G401 (cell line): ENCODE measurements at regions not wholly inside any gene's neighbourhood (a gene's known extent, or its start where the extent isn't known, plus 50 kb on each side); places are given as distances from the start of the nearest gene placed in this dataset.

Source experiments
- DNase-seq: peaks from one replicate; pipeline ENCODE4 v3.0.0-alpha.2; 2015; ENCODE audit warnings: low spot score
- in situ Hi-C: cut with HindIII; loops from 2 replicates; pipeline ENCODE4 v1.10.0; 2016; ENCODE audit warnings: low sequenced_read_pairs, mixed read lengths

DNA sequence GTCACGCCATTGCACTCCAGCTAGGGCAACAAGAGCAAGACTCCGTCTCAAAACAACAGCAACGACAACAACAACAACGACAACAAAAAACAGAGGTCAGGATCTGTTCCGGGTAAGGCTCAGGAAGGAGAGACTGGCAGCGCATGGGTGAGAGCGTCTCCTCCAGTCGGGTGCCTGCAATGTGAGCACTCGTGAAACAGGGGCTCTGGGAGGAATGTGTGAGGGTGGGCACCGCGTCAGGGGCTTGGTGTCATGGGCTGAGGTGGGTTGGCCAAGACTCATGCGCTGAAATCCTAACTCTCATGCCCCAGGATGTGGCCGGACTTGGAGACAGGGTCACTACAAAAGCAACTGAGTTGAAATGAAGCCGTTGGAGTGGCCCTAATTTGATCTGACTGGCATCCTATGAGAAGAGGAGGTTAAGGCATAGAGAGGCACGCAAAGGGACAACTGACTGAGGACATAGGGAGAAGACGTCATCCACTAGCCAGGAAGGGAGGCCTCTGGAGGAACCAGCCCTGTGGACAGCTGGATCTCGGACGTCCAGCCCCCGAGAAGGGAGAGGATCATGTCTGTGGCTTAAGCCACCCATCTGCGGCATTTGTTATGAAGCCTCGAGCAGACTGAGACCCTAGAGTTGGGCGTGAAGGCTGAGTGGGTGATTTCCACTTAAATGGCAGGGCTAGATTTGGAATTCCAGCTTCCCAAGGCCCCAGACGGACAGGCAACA, 241.5 kb upstream of the PITRM1 start:
- in situ Hi-C loops: no loop called here
- no peak for DNase-seq

DNA sequence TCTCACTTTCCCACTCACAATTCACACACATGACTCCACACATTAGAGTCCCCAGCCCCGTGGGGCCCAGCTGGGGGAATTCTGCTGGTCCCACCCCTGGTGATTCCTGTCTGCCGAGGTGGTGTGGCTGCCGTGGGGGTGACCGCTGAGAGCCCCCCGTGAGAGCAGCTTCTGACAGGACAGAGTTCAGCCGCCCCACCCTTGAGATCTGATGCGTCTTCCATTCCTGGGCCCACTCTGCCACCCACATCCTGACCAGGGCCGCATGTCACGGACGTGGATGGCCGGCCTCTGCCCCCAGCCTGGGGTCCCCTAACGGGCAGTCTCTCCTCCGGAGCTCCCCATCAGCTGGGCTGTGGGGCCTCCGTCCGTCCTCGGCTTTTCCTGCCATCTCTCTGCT, 240.1 kb upstream of the PITRM1 start:
- no peak for DNase-seq
- in situ Hi-C loops: no loop called here

DNA sequence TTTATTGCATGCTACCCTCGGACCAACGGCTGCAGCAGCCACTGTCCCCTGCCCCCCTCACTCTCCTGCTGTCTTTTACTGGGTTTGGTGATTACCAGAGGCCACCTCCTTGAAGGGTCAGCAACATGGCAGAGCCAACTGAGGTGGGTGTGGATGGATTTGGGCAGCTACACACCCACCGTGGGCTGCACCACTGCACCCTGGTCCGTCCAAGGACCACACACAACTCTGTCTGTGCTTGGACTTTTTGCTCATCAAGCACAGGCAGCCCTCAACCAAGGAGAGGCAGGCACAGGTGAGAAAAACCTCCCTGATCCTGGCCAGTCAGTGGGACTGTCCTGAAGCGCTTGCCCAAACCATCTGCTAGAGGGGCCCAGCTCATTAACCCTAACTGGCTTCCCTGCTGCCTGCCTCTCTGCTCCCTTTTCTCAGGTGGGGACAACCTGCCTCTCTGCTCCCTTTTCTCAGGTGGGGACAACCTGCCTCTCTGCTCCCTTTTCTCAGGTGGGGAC, 239.5 kb upstream of the PITRM1 start:
- in situ Hi-C loops: no loop called here
- no peak for DNase-seq

DNA sequence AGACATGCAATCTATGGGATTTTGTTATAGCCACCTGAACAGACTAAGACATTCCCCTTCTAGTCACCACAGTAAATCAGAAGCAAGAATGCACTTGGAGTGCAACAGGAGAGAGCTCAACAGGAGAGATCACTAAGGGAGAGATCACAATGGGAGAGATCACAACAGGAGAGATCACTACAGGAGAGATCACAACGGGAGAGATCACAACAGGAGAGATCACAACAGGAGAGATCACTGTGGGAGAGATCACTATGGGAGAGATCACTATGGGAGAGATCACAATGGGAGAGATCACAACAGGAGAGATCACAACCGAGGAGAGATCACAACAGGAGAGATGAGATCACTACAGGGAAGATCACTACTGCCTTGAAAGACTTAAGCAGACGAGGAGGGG, 238.5 kb upstream of the PITRM1 start:
- no peak for DNase-seq
- in situ Hi-C loops: no loop called here

DNA sequence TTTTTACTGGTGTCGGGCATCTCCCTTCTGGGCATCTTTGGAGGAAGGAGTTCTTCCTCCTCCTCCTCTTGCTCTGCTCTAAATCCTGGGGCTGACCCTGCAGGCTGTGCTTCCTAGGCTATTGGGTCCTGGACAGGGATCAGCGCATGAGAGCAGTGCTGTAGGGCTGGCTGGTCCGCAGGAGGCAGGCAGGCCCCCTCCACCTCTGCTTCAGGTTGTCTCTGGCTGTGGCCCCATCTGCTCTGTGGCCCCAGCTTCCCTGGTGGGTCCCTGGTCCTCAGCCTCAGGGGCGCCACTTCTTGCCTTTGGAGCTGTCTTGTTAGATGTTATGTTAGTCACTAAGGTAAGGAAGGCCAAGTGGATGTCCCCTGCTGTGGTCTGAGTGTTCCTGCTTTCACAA, 237.3 kb upstream of the PITRM1 start:
- in situ Hi-C loops: no loop called here
- no peak for DNase-seq

DNA sequence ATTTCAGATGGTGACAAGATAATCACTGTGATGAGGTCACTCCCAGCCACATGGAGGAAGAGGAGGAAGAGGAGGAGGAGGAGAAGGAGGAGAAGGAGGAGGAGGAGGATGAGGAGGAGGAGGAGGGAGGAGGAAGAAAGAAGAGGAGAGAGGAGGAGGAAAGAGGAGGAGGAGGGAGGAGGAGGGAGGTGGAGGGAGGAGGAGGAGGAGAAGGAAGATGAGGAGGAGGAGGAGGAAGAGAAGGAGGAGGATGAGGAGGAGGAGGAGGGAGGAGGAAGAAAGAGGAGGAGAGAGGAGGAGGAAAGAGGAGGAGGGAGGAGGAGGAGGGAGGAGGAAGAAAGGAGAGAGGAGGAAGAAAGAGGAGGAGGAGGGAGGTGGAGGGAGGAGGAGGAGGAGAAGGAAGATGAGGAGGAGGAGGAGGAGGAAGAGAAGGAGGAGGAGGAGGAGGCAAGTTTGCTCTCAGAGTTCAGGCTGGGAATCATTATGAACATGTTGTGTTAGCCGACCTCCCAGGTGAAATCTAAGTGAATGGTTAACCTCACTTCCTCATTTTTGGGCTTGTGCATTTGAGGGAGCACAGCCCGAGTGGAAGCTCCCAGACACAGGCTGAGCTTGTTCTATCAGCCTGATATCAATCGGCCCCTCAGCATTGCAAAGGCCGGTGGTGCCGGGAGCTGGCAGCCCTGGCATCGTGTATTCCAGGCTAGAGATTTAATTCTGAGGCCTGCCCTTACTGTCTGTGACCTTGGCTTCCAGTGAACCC, 236.2 kb upstream of the PITRM1 start:
- in situ Hi-C loops: no loop called here
- no peak for DNase-seq

DNA sequence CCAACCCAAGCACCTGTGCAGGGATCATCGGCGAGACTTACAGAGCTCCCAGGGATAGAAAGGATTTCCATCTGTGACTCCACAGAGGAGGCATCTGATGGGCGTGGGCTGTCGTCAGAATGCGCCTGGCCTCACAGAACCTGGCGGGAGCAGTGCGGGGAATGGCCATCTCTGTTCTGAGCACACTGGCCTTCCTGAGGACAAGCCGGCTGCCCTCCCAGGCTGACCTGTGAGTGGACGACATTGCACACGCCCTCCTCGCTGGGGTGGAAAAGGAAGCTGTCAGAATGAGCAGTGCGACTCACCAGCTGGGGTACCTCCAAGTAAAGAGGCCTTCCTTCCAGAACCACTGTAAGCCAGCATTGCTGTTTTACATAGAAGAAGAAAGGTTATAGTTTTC, 234.6 kb upstream of the PITRM1 start:
- in situ Hi-C loops: no loop called here
- DNase-seq: no peak

DNA sequence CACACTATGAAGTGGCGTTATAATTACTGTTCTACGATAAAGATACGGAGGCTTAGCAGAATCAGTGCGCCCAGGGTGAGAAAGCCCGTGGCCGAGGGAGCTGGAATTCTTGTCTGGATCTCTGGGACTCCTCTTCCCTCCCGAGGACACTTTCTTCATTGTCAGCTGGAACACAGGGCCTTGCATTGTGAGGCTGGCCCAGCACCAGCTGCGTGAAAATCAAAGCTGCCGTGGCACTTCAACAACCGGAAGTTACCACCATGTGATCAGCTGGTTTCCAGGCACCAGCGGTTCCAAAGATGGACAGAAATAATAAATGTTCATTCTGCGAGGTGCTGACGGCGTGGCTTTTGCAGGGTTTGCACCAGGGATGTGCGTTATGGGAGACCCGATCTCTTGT, 234.0 kb upstream of the PITRM1 start:
- DNase-seq: no peak
- in situ Hi-C loops: no loop called here

DNA sequence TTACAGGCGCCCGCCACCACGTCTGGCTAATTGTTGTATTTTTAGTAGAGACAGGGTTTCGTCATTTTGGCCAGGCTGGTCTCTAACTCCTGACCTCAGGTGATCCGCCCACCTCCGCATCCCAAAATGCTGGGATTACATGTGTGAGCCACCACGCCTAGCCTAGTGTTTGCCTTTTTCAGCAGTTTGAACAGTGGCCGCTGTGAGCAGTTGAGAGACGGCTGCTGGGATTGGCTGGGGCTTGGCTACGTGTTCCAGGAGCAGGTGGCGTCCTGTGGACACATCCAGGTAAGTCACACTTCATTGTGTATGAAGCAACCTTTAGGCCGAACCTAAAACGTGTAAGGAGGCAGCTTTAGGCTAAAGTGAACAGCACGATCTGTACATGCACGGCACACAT, 231.8 kb upstream of the PITRM1 start:
- DNase-seq: no peak
- in situ Hi-C loops: loop anchor here (5.0 kb wide), 1 partner anchor 48 kb away; no protein-coding TSS in a partner anchor

DNA sequence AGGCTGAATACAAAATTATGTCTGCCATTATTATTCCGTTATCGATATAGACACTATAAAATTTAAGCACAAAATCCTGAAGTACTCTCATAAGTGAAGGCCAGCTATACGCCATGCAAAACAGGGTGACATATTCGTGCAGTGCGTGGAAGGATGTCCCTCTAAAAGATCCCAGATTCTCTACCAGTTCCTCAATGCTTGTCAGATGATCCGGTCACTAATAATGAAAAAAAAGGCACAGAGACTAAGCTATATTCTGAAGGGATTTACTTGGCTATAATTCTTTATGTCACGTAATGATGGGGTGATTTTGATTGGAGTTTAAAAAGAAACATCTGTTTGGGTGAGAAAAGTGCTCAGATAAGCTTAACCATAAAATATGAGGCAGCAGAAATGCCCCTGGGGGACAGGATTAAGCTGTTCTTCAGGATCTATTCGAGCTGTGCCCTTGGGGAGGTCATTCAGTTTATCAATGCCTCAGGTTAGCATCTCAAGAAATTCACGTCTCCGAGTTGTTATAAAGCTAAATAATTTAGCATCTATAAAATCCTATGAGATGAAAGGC, 229.7 kb upstream of the PITRM1 start:
- in situ Hi-C loops: loop anchor here (5.0 kb wide), 1 partner anchor 50 kb away; no protein-coding TSS in a partner anchor
- DNase-seq: no peak

DNA sequence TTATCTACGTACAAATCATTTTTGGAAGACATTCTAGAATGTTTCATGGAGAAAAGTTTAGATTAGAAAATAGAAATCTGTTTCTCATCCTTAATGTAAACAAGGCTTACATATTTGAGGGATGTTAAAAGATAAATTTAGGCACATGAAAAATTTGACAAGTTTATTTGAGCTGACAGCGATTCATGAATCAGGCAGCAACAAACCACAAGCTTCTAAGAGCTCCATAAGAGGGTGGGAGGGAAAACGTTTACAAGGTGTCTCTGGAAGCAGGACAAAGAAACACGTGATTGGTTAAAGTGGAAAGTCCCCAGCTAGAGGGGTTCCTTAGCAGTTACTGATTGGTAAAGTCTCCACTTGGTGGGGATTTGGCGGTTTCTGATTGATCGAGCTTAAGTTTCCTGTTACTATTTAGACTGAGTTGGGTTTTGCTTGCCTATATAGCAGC, 228.9 kb upstream of the PITRM1 start:
- no peak for DNase-seq

DNA sequence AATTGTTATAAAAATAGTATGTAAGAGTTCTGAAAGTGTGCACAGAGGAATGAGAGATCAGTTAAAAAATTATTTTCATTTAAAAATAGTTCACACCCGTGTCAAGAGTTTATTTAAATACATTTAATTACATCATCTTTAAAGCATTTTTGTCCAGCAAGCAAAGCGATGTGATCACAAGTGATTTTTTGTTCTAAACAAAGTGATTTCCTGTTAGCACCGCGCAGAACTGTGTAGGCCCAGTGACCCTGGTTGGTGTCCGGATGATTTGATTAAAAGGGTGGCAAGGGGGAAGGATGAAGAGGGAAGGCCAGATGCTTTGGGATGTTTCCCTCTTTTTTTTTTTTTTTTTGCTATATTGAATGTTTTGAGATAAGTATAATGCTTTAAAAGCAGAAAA, 227.8 kb upstream of the PITRM1 start:
- no peak for DNase-seq
- in situ Hi-C loops: loop anchor here (5.0 kb wide), 1 partner anchor 52 kb away; no protein-coding TSS in a partner anchor

More for the DNA sequence above, 228.9 kb upstream of the PITRM1 start:
- in situ Hi-C loops: loop anchor here (5.0 kb wide), 1 partner anchor 51 kb away; no protein-coding TSS in a partner anchor

DNA sequence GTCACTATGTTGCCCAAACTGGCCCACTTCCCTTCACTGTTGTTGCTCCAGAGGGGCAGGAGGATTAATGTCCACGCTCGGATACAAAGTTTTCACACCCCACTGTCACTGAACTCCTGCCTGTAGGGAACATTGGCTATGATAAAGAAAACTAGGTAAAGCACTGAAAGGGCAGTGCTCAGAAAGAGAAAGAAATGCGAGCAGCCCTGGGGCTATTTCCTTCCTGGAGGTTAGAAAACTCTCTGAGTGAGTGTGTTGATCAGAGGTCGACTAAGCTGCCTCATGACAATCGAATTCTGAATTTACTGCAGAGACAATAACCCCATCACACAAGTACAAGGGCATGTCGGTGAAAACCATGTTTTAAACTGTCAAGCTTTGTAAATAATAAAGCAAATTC, 227.2 kb upstream of the PITRM1 start:
- in situ Hi-C loops: loop anchor here (5.0 kb wide), 1 partner anchor 53 kb away; no protein-coding TSS in a partner anchor
- no peak for DNase-seq

DNA sequence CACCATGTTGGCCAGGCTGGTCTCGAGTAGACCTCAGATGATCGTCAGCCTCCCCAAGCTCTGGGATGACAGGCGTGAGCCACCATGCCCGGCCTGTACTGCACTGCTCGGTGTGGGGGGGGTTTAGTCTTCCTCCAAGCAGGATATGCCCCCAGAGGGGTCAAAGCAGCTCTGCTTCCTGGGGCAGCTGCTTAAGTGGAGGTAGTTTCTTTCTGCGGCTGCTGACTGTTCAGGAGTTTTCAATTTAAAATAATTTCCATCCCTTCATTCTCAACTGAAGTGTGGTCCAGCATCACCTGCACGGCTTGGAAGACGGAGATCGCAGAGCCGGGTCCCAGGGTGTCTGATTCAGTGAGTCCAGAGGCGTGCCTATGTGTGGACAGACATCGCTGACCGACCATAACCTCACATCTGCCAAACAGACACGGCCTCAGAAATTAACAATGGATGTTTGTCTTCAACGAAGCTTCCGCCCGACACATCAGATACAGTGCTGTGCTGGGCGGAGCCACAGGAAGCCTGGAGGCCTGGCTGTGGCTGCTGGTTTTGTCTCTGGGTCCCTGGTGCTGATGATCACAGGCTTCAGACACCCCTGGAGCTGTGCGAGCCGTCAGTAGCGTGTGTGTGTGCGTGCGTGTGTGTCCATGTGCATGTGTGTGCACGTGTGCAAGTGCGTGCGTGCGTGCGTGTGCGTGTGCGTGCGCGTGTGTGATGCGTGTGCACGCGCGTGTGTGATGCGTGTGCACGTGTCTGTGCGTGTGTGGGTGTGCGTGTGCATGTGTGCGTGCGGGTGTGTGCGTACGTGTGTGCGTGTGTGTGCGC, 226.5 kb upstream of the PITRM1 start:
- in situ Hi-C loops: no loop called here
- no peak for DNase-seq

DNA sequence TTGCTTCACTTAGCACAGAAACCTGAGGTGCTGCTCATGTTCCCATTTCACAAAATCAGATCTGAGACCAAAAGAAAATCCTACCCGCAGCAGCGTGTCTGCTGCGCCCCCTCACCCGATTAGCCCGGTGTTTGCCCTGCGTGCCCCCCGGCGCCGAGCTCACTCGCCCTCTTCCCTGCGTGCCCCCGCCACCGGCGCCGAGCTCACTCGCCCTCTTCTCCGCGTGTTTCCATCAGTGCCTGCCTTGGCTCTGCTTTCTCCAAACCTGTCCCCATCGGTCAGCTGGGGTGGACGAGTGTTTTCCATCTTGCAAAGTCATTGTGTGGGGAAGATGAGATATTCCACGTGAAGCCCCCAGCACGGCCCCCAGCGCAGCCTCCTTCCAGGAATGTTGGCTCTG, 225.3 kb upstream of the PITRM1 start:
- DNase-seq: no peak
- in situ Hi-C loops: no loop called here

DNA sequence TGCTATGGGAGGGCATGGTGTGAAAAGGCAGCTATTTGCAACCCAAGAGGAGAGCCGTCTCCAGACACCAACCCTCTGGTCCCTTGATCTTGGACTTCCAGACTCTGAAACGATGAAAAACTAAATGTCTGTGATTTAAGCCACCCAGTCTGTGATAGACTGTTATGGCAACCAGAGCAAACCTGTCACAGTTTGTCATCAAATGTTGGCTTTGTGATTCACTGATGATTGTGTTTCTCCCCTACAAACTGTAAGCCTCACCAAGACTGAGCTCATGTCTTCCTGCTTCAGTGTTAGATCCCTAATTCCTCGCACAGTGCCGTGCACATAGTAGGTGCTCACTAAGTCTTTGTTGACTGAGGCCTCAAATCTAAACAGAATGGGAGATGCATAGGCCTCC, 224.6 kb upstream of the PITRM1 start:
- no peak for DNase-seq
- in situ Hi-C loops: no loop called here

DNA sequence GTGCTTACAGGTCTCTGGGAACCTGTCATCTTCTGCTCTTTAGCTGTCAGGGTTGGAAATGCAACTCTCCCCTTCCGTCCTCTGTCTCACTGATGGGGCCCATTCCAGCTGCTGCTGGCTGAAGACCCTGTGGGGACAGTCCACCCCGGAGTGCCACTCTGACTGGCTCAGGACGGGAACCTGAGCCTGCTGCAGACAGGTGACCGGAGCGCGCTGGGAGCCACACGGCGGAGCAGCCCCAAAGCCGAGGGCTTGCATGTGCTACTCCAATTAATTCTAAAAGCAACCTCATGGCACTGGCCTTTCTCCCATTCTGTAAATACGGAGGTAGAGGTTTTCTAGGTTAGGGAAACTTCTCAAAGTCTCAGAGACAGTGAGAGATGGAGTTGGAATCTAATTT, 223.5 kb upstream of the PITRM1 start:
- in situ Hi-C loops: no loop called here
- DNase-seq: no peak

DNA sequence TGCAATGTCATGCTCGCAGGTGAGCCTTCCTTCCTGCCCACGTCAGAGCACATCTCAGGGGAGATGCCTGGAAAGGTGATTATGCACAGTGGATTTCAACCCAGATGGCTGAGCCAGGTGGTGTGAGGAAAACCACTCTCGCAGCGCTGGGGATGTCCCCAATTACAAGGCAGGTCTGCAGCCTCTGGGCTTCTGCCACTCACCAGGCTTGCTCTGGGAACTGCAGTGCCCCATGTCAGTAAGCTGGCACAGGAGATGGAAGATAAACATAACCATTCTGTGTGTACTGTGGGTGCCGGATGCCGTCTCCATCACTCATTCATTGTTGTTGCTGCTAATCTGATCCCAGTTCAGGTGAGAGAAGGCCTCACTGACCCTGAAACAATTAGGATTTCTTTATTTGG, 222.9 kb upstream of the PITRM1 start:
- DNase-seq: peak; percentile 12
- in situ Hi-C loops: no loop called here

DNA sequence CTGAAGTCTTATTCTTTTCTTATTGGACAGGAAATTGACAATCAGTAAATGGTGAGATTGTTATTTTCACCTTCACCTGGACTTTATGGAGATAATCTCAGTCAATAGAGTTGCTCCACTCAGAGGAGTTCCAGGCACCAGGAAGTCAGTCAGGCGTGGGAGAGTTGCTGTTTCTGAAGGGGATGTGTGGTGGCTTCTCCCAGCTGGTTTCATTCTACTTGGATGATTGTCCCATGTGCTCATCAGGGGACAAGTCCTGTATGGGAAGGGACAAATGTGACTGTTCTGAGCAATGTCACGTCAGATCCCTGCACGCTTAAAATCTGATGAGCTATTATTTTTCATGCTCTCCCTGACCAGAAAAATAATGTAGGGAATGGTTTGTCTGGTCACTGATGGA, 222.5 kb upstream of the PITRM1 start:
- in situ Hi-C loops: no loop called here
- no peak for DNase-seq
